Skeletal muscle tissue (tissue), 3 donors: ENCODE measurements at regions not wholly inside any gene's neighbourhood (a gene's known extent, or its start where the extent isn't known, plus 50 kb on each side); places are given as distances from the start of the nearest gene placed in this dataset.

Source experiments
- H3K27ac ChIP-seq: one replicate; pipeline ENCODE4 v1.7.0; 2013; ENCODE audit warnings: mild to moderate bottlenecking, low read depth, low read length, inconsistent platforms
- H3K27me3 ChIP-seq, 3 donors: one replicate each; pipeline ENCODE4 v1.7.0; 2013; ENCODE audit warnings: low read length in 3 of 3; ENCODE audit not compliant: control insufficient read depth in 3 of 3, insufficient read depth in 3 of 3
- H3K36me3 ChIP-seq, 3 donors: one replicate each; pipeline ENCODE4 v1.7.0; 2013; ENCODE audit warnings: low read length in 3 of 3; ENCODE audit not compliant: control insufficient read depth in 3 of 3, insufficient read depth in 3 of 3
- H3K4me1 ChIP-seq, 3 donors: one replicate each; pipeline ENCODE4 v1.7.0; 2013; ENCODE audit warnings: low read length in 3 of 3, mild to moderate bottlenecking in 3 of 3; ENCODE audit not compliant: control insufficient read depth in 3 of 3, insufficient read depth in 3 of 3
- H3K4me3 ChIP-seq, 3 donors: one replicate each; pipeline ENCODE4 v1.7.0; 2013; ENCODE audit warnings: low read length in 3 of 3
- H3K9ac ChIP-seq, 3 donors: one replicate each; pipeline ENCODE4 v1.7.0; 2013; ENCODE audit warnings: low read length in 3 of 3, mild to moderate bottlenecking in 3 of 3, moderate library complexity in 2 of 3, low read depth in 1 of 3
- H3K9me3 ChIP-seq, 3 donors: one replicate each; pipeline ENCODE4 v1.7.0; 2013; ENCODE audit warnings: low read length in 3 of 3; ENCODE audit not compliant: control insufficient read depth in 3 of 3
- donor health status: Osteomylitis.

GRCh38 chr6:113047932-113048331, 700.8 kb downstream of the RFPL4B start:
- Histone ChIP-seq H3K4me3 (no peak overlapping the region), H3K36me3 (no peaks in the 10 kb centered on the region), H3K9me3 (no peaks in the 10 kb centered on the region), H3K9ac (no peak overlapping the region), H3K27me3 (no peaks in the 10 kb centered on the region), H3K27ac (no peak overlapping the region), H3K4me1 (peaks cover 0 to 2% (median 0%) of the 10 kb centered on the region in 3 donors)

- Histone ChIP-seq H3K36me3 (no peaks in the 10 kb centered on the region), H3K4me3 (no peak overlapping the region), H3K27ac (no peak overlapping the region), H3K27me3 (no peaks in the 10 kb centered on the region), H3K9me3 (no peaks in the 10 kb centered on the region), H3K9ac (no peak overlapping the region), H3K4me1 (peaks cover 0 to 2% (median 0%) of the 10 kb centered on the region in 3 donors)
Observed at GRCh38 chr6:113048741-113049140, 701.6 kb downstream of the RFPL4B start.

GRCh38 chr6:113049190-113049589, 702.1 kb downstream of the RFPL4B start:
- Histone ChIP-seq H3K27ac (no peak overlapping the region), H3K36me3 (no peaks in the 10 kb centered on the region), H3K9ac (no peak overlapping the region), H3K27me3 (no peaks in the 10 kb centered on the region), H3K4me1 (peaks cover 0 to 2% (median 0%) of the 10 kb centered on the region in 3 donors), H3K9me3 (no peaks in the 10 kb centered on the region), H3K4me3 (no peak overlapping the region)

GRCh38 chr6:113050010-113050858, 703.1 kb downstream of the RFPL4B start:
- Histone ChIP-seq H3K9me3 (no peaks in the 10 kb centered on the region), H3K4me1 (peaks cover 0 to 2% (median 0%) of the 10 kb centered on the region in 3 donors), H3K9ac (no peak overlapping the region), H3K36me3 (no peaks in the 10 kb centered on the region), H3K27ac (no peak overlapping the region), H3K27me3 (no peaks in the 10 kb centered on the region), H3K4me3 (no peak overlapping the region)

- Histone ChIP-seq H3K4me3 (no peak overlapping the region), H3K27ac (no peak overlapping the region), H3K27me3 (no peaks in the 10 kb centered on the region), H3K36me3 (no peaks in the 10 kb centered on the region), H3K9me3 (no peaks in the 10 kb centered on the region), H3K4me1 (peaks cover 0 to 2% (median 0%) of the 10 kb centered on the region in 3 donors), H3K9ac (no peak overlapping the region)
Observed at GRCh38 chr6:113050979-113051378, 703.8 kb downstream of the RFPL4B start.

GRCh38 chr6:113052506-113052905, 705.4 kb downstream of the RFPL4B start:
- no peak overlapping the region for H3K9ac ChIP-seq
- peaks cover 0 to 2% (median 0%) of the 10 kb centered on the region in 3 donors for H3K4me1 ChIP-seq
- no peaks in the 10 kb centered on the region for H3K27me3 ChIP-seq
- no peak overlapping the region for H3K4me3 ChIP-seq
- no peak overlapping the region for H3K27ac ChIP-seq
- no peaks in the 10 kb centered on the region for H3K9me3 ChIP-seq
- H3K36me3 ChIP-seq, result no peaks in the 10 kb centered on the region

- Histone ChIP-seq H3K27ac (no peak overlapping the region), H3K27me3 (no peaks in the 10 kb centered on the region), H3K9ac (no peak overlapping the region), H3K4me3 (no peak overlapping the region), H3K9me3 (no peaks in the 10 kb centered on the region), H3K36me3 (no peaks in the 10 kb centered on the region), H3K4me1 (no peaks in the 10 kb centered on the region)
Observed at GRCh38 chr6:113055061-113055460, 707.9 kb downstream of the RFPL4B start.

- H3K9ac ChIP-seq, result no peak overlapping the region
- no peak overlapping the region for H3K27ac ChIP-seq
- H3K9me3 ChIP-seq, result no peaks in the 10 kb centered on the region
- H3K4me1 ChIP-seq, result no peaks in the 10 kb centered on the region
- no peaks in the 10 kb centered on the region for H3K36me3 ChIP-seq
- no peaks in the 10 kb centered on the region for H3K27me3 ChIP-seq
- H3K4me3 ChIP-seq, result no peak overlapping the region
Observed at GRCh38 chr6:113055998-113056397, 708.9 kb downstream of the RFPL4B start.

GRCh38 chr6:113057567-113058053, 710.5 kb downstream of the RFPL4B start:
- Histone ChIP-seq H3K4me3 (no peak overlapping the region), H3K4me1 (no peaks in the 10 kb centered on the region), H3K9me3 (no peaks in the 10 kb centered on the region), H3K27me3 (no peaks in the 10 kb centered on the region), H3K27ac (no peak overlapping the region), H3K36me3 (no peaks in the 10 kb centered on the region), H3K9ac (no peak overlapping the region)

- H3K9me3 ChIP-seq, result no peaks in the 10 kb centered on the region
- H3K36me3 ChIP-seq, result no peaks in the 10 kb centered on the region
- H3K27me3 ChIP-seq, result no peaks in the 10 kb centered on the region
- no peak overlapping the region for H3K4me3 ChIP-seq
- no peak overlapping the region for H3K27ac ChIP-seq
- no peaks in the 10 kb centered on the region for H3K4me1 ChIP-seq
- no peak overlapping the region for H3K9ac ChIP-seq
Observed at GRCh38 chr6:113060664-113061063, 713.5 kb downstream of the RFPL4B start.
